NCI-H510A (cell line): ENCODE measurements at regions not wholly inside any gene's neighbourhood (a gene's known extent, or its start where the extent isn't known, plus 50 kb on each side); places are given as distances from the start of the nearest gene placed in this dataset.

Source experiments
- DNase-seq: peaks from one replicate; lab custom pipeline; 2025; lab: John Stamatoyannopoulos, UW

DNA sequence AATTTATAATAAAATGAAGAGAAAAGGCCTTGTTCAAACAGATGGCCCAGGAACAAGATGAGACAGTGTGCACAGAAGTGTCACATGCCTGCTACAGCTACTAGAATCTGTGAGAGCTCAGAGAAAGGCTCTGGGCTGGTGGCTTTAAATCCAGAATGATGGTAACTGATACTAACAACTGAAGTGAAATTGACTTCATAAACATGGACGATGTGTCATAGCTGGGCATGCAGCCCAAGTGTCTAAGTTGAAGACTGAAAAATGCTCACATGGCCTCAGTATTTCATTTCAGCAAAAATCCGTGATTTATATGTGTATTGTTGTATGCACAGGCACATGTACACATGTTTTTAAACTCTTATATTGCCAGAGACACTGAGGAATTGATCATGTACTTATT, 208.3 kb upstream of the RUNX1 start:
- DNase-seq = no peak

DNA sequence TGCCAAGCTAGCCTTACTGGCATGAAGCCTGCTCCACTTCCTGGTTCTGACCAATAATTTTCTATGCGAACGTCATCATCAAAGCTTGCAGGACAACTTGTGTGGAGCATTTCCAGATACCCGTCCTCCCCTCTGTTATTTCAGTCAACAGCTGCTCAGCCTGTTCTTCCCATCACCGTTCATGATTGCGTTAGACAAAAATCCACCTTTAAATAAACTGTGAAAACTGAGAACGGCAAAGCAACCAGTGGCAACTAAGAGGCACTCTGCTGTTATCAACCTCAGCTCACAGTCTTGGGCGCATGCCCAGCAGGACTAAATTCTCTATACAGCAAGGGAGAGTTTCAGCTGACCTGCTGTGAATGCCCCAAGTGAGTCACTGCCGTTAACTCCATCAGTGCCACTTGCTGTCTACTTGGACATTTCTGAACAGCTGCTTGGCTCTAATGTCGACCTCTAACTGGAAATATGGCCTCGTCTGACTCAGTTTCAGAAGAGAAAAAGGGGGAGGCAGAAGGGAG, 207.4 kb upstream of the RUNX1 start:
- peak; percentile 94 for DNase-seq

DNA sequence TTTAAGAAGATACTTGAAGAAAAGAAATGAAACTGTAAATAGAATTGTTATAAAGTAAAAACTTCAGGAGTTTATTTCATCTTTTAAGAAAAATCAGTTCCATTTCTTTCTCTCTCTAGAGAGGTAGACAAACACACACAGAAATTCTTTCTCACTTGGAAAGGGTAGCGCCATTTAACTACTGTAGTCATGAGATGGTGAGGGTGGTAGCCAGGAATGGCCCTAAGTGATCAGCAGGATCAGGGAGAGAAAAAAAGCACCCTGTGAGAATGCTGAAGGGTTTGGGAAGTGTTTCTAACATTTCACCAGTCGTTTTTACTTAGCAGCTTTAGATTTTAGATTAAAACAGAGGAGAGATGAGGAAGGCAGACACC, 205.7 kb upstream of the RUNX1 start:
- DNase-seq = no peak

DNA sequence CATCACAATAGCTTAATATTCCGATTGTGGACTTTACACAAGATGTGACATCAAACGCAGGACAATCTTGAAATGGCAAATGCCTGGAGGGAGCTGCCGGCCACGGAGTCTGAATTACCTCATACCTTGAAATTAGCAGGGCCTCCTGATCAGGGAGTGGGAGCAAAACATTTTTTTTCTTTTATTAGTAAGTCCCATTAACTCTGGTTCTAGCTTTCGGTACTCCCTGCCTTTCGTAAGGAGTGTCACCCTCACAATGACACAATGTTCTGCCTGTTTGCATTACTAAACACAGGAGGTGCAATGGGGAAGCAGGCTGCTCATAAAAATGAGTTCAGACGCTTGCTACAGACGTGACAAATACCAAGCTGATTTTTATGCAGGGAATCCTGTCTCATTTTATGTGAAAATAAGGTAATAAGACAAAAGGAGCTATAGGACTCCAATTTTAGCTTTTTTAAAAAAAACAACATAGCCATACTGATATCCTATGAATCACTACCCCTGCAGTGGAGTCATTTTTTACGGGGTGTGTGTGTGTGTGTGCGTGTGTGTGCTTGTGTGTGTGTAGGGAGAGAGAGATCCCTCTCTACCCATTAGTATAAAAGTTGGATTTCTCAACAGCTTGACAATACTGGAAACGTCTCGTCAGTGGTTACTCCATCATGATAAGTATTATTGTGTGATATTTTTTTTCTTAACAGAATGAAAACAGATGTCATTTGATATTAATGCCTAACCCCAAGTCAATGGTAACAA, 205.1 kb upstream of the RUNX1 start:
- DNase-seq = no peak

DNA sequence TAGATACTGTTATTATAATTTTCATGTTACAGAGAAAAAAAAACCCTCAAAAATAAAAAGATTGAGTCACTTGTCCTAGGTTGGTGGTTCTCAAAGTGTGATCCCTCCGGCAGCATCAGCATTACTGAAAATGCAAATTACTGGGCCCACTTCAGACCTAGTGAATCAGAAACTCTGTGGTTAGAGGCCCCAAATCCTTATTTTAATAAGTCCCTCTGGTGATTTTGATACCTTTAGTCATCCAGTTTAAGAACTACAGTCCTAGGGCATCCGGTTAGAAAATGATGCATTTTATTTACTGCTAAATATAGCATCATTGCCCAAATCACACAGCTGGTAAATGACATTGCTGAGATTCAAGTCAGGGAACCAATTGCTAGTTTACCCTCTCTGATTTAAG, 203.7 kb upstream of the RUNX1 start:
- DNase-seq = no peak

DNA sequence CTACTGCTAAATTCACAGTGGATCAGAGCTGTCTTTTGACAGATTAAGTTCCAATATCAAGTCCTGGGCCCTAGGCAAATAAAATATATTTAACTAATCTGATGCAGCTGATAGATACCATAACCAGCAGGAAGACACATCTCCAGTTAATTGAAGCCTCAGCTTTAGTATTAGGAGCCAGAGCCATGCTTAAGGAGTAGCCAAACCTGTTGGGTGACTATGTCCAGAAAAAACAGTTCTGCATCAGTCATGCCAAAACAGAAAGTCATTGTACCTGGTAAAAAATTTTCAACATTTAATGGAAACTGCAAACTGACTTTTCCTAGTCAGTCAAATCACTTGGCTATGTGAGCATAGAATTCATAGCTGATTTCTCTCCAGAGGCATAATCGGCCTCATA, 200.5 kb upstream of the RUNX1 start:
- DNase-seq = no peak

DNA sequence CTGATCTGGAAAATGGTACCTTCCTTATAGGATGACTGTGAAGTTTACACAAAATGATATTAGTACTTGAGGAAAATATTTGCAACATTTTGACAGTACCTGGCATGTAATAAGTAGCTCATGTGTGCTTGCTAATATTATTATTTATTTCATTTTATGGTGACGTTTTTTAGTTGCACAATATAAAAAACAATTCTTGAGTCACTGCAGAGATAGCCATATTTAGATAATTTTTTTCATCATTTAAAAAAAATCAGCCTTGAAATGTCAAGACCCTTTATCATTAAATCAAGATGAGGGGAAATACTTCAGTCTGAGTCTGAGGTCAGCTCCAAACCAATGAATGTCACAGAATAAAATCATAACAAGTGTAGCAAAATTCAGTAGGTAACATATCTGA, 196.8 kb upstream of the RUNX1 start:
- DNase-seq = no peak

DNA sequence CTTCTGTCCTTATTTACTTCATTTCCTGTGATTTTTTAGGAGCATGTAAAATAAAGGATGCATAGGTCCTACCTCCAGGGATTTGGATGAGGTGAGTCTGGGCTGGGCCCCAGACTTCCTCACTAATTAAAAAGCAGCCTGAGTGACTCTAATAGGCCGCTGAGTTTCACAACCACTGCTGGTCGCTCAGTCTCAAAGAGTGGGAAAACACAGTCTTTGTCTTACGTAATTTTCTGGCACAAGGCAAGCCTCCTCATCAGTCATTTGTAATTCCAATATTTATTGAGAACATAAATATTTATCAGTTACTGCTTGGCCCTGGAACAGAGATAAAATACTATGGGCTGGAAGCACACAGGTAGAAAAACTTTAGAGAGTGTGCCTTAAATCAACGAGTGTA, 195.4 kb upstream of the RUNX1 start:
- no peak for DNase-seq

DNA sequence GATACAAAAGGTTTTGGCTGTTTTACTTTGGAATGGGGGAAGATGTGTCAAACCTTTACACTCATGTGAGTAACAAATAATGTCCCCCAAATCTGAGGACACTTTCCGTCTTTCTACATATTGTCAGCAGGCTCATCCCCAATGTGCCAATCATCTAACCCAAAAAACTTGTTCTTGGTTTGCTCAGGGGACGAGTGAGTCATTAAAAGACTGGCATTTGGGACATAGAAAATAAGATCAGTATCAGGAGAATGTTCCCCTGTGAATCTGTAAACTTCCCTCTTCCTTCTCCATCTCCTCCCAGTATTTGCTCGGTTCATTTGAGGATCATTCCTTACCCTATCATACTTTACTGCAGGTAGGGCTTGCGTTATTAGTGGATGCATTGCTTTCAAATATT, 194.1 kb upstream of the RUNX1 start:
- no peak for DNase-seq

DNA sequence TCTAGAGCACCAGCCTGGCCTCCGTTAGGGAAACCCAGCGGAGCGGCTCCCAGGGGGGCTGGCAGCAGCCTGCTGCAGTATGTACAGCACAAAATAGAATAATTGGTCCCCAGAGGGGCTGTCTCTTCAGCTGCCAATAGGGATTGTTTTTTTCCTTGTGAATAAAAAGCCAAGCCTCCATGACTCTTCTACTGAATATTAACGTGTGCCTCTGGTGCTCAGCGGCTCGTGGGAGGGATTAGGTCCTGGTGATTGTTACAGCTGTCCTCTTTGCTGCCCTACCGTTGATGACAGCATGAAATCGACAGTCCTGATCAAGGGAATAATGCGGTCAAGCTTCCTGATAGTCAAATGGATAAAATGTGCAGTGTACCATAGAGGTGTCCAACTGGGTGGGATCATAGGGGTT, 190.7 kb upstream of the RUNX1 start:
- DNase-seq = no peak

DNA sequence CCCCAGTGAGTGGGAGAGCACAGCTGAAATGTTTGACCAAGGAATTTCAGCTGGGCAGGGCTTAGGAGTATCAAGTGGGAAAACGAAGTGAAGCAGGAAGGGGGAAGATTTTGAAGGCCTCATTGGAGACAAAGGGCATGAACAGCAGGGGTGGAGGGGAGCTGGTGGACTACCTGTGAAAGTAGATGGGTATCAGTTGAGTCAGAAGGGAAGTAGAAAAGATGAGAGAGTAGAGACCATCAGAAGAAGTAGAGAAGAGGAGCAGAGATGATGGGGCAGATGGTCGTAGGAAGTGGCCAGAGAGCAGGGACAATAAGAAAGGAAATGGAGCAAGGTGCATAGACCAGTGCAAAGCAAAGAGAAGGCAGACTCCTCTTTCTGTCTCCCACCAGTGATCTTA, 189.0 kb upstream of the RUNX1 start:
- no peak for DNase-seq

DNA sequence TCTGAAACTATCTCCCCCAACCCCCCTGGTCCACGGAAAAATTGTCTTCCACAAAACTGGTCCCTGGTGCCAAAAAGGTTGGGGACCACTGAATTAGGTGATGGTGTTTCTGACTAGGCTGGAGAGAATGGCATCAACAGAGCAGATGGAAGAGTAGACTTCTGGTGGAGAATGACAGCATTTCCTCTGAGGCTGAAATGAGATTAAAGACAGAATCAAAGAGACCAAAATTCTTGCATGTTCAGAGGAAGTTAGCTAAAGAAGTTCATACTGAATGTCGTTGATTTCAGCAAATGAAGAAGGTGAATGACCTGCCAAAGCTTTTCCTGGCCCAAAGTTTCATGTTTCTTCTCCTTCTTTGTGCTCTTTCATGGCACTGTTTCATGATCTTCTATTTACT, 188.2 kb upstream of the RUNX1 start:
- DNase-seq = no peak

DNA sequence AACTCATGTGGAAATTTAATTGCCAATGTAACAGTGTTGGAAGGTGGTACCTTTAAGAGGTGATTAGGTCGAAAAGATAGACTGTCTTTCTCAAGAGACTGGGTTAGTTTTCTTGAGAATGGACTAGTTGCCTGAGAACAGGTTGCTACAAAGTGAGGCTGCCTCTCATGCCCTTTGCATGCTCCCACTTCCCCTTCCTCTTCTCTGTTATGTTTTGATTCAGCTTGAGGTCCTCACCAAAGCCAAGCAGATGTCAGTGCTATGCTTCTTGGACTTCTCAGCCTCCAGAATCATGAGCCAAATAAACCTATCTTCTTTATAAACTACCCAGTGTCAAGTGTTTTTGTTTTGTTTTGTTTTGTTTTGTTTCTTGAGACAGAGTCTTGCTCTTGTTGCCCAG, 187.0 kb upstream of the RUNX1 start:
- no peak for DNase-seq

DNA sequence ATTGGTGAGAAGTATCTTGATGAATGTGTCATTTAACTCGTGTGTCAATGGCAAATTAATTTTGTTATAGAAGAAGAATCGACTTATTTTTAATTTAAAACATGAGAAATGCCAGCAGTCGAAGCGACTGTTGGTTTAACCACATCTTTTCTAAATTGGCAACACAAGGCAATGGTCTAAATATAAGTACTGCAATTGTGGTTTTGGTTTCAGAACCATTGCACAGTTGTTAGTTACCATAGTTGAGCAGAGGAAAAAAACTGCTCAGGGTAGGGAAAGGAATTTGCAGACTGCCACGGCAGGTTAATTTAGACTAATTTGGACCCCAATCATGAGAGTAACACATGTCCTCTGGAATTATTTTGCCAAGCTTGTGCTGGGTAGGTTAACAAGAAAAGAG, 185.6 kb upstream of the RUNX1 start:
- no peak for DNase-seq

DNA sequence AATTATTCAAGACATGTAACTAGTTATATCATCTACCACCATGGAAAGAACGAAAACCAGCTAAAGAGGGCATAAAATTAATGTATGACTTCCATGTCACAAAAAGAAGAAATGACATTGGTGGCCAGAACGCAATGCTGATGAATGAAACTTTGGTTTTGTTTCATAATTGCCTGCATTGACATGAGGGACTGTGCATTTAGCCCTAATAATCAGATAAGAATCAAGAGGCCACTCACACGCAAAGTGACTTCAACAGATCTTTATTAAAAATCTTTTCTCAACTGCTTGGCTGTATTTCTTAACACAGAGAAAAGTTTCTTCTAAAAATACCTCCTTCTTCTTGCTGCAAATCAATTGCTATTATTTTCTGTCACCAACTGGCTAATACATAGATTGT, 184.7 kb upstream of the RUNX1 start:
- DNase-seq = no peak

DNA sequence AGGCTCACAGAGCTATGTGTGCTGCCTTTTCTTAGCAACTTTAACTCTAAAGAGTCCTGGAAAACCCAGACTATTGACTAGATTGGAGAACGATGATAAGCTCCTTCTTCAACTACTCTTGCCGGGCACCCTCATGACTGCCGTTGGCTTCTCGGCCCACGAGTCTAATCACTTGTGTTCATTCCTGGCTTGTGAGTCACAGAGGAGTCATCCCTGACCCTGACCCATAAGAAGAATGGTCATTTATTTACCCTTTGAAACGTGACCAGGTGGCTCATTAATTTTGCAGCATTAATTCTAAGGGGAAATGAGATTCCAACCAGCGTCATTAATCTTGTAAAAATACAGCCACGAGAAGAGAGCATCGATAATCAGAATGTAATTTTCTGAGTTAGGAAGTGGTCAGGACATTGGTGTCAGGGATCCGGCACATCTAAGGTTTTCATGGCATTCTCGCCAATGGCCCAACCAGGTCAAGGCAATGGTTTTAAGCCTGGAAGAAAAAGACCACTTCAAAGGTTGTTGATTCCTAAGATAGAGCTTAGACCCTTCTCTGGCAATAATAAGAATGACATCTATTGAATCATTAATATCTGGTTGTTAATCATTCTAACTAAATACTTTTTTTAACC, 183.6 kb upstream of the RUNX1 start:
- no peak for DNase-seq

DNA sequence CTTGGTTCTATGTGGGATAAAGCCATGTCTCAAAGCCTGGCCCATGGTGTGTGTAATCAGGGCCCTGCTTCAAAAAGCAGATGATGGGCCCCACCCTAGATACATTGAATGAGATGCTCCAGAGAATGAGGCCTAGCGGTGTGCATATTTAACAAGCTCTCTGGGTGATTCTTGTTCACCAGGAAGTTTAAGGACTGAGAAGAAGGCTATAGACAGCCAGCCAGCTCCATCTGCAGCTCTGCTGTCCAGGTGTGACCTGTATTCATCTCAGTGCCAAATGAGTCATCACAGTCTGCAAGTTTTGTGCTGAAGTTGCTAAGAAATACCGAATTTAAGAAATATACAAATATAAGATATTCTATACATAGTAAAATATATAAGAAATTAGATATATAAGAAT, 182.0 kb upstream of the RUNX1 start:
- DNase-seq = no peak

DNA sequence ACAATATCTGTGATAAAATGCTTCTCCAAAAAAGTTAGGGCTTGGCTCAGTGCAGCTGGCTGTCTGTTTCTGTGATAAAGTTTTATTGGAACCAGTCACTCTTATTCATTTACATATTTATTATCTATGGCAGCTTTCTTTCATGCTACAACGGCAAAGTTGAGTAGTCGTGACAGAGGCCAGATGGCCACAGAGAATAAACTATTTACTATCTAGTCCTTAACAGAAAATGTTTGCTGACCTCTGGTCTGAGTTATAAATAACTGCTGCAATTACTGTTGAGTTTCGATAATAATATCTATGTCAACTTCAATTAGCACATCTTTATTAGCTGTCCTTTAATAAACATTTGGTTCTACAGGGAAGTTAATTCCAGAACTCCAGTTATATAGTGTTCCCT, 180.2 kb upstream of the RUNX1 start:
- DNase-seq = no peak

DNA sequence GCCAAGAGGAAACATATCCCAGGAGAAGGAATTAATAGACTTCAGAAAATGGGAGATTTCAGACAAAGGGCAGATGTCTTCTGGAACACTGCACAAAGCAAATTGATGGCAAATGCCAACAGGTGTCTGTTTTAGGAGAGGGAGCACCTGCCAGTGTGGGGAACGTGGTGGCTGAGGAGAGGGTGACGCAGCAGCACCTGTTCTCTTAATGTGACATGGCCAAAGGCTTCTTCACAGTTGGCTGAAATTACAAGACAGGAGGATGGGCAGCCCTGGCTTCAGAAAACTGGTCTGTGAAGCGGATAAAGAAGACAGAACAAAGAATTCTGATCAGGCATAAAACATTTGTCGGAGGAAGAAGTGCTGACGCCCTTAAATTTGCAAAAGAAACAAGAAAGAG, 178.7 kb upstream of the RUNX1 start:
- peak; percentile 92 for DNase-seq

DNA sequence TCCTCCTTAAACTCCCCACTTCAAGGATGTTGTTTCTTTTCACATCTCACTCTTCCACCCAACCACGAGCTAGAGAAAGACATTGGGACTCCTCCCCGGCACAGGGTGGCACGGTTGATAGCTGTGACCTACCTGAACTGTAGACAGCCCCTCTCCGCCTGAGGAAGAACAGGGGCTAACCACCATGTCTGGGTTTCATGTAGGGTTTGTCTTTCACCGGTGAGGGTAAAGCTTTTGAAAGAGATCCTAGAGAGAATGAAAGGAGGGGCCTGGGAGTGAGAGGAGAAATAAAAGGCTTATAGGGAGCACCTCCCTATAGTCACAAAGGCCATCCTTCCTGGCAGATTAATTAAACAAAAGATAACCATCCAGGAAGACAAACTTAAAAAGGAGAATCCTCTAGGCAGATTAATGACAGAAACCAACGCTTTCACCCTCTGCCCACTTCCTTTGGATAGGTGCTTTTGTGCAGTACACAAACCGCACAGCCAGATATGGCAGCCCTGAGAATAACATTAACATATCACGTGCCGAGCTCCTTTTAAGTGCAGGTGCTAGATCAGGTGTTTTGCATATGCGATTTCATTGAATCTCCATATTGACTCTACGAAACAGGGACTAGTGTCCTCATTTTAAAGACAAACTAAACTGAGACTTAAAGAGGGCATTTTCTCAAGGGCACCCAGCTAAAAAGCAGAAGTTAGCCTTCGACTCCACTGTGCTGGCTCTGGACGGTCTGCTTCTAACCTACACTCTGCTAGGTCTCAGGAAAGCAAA, 178.1 kb upstream of the RUNX1 start:
- DNase-seq = peak; percentile 77

DNA sequence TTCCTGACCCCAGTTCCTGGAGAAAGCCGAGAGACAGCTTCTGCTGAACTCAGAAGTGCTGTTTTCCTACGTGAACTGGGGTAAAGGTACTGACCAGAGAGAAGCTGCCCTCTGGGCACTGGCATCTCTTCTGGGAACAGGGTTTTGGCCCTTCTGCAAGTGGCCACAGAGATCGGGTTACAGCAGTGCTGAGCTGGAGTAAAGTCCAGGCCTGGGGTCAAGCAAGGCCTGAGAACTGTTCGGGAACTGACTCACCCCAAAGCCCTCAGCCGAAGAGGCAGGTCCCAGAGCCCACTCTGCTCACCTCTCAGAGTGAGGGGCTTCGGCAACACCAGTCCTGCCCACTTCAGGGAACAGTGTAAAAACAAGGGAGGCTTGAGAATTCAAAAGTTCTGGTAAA, 177.2 kb upstream of the RUNX1 start:
- no peak for DNase-seq

DNA sequence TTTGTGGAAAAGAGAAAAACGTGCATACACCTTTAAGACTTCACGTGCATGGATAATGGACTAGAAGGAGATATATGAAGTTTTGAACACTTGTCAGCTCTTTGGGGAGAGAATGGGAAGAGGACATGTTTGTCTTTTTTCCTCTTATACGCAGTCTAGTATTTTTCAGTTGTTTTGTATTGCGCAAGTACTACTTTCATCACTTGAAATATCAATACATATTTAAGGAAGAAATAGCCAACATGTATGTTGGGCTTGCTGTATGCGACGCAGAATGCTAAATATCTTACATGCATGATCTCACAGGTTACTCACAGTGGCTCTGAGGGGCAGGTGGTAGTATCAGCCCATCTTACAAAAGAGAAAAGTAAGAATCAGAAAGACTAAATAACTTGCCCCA, 176.5 kb upstream of the RUNX1 start:
- DNase-seq = no peak

DNA sequence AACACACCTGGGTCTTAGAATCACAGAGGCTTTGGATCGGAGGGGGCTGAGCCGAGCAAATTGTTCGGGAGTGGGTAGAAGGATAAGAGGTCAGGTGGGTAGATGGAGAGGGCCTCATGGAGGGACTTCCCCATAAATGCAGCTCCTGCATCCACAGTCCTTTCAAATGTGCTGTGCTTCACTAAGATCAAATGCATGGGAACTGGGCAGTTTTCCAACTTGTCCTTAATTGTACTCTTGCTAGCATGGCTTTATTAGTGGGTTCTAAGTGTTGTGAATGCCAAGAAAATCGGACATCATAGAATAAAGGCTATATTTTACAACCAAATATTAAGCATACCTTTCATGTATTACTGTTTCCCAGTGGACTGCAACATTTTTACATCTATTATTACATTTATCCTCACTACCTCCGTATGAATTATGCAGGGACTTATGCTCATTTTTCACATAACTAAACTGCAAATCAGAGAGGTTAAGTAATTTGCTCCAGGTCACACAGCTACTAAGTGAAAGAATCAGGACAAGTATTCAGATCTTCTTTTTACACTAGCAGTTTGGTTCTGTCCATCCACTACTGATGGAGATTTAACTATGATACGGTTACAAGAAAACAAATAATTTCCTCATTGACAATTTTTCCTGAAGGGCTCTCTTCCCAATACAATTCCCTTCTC, 174.5 kb upstream of the RUNX1 start:
- no peak for DNase-seq
